ENCODE measurements at regions not wholly inside any gene's neighbourhood (a gene's known extent, or its start where the extent isn't known, plus 50 kb on each side); places are given as distances from the start of the nearest gene placed in this dataset.

DNA sequence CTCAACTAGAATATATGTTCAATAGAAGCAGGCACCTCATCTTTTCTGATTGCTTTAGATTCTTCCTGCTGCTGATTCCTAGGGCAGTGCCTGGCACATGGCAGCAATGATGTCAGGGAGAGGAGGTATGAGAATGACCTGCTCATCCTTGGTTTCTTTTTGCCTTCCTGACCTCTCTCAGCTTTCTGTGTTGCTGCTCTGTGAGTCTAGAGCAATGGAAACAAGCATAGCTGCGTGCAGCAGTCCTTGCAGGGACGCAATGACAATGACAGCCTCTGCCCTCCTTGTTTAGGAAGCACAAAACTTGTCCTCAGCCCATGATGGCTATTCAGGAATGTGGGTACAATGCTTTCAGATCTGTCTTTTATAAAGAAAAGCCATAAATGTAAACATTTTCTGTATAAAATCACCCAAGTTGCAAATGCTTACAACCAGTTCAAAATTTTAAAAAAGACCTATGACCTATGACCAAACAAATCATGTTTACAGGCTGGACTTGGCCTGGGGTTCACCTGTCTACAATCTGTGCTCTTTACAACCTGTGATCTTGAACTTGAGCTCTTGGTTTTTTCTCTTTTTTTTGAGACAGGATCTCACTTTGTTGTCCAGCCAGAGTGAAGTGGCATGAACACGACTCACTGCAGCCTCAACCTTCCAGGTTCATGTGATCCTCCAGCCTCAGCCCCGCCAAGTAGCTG, 549.4 kb upstream of the ATP2B1 start:
- Histone ChIP-seq H3K27me3 (ENCODE audit: insufficient read depth, low read length) (no peaks in the 10 kb centered on the region), H3K36me3 (ENCODE audit: insufficient read depth, low read length) (no peaks in the 10 kb centered on the region), H2AFZ (ENCODE audit: low read depth, low read length) (no peak overlapping the region), H3K4me1 (ENCODE audit: insufficient read depth, low read length) (no peaks in the 10 kb centered on the region), H3K4me3 (ENCODE audit: low read length) (no peak overlapping the region), H3K9me3 (ENCODE audit: low read length) (no peaks in the 10 kb centered on the region)

DNA sequence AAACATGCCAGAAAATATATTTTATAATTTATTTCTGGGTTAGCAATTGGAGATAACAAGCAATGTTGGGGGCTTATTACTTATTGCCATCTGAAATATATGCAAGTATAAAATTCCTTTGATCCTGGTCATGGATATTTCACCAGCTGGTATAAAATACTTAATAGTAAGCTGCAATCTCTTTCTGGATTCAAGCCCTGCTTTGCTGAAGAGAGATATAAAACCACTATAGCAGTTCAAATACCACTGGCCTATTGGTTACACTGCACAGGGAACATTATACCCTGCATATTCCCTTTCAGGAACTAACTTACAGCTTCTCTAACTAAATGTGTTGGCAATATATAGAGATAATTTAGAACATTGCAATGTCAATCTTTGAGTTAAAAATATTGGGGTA, 546.2 kb upstream of the ATP2B1 start:
- Histone ChIP-seq H3K9me3 (ENCODE audit: low read length) (no peaks in the 10 kb centered on the region), H2AFZ (ENCODE audit: low read depth, low read length) (no peak overlapping the region), H3K27me3 (ENCODE audit: insufficient read depth, low read length) (no peaks in the 10 kb centered on the region), H3K4me3 (ENCODE audit: low read length) (no peak overlapping the region), H3K4me1 (ENCODE audit: insufficient read depth, low read length) (no peaks in the 10 kb centered on the region), H3K36me3 (ENCODE audit: insufficient read depth, low read length) (no peaks in the 10 kb centered on the region)

DNA sequence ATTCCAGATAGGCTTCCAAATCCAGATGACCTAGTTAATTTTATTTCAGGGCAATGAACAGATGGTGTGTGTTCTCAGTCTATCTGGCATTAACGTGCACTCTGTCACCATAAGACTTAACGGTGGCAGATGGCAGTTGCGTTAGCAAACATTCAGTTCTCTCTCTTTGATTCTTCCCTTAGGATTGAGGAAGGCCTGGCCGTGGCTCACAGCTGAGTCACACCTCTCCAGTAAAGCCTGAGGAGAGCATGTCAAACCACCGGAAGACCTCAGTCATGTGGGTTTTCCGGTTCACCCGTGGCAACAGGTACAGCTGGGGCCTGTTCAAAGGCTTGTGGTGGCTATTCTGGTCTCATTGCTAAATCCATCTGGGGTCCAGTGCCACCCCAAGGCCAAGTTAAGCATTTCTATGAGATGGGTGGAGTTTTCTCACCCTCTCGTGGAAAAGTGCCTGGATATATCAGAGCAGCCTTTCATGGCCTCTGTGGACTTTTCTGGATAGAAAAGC, 545.1 kb upstream of the ATP2B1 start:
- Histone ChIP-seq H3K4me1 (ENCODE audit: insufficient read depth, low read length) (no peaks in the 10 kb centered on the region), H3K27me3 (ENCODE audit: insufficient read depth, low read length) (no peaks in the 10 kb centered on the region), H3K36me3 (ENCODE audit: insufficient read depth, low read length) (no peaks in the 10 kb centered on the region), H2AFZ (ENCODE audit: low read depth, low read length) (no peak overlapping the region), H3K4me3 (ENCODE audit: low read length) (no peak overlapping the region), H3K9me3 (ENCODE audit: low read length) (no peaks in the 10 kb centered on the region)

DNA sequence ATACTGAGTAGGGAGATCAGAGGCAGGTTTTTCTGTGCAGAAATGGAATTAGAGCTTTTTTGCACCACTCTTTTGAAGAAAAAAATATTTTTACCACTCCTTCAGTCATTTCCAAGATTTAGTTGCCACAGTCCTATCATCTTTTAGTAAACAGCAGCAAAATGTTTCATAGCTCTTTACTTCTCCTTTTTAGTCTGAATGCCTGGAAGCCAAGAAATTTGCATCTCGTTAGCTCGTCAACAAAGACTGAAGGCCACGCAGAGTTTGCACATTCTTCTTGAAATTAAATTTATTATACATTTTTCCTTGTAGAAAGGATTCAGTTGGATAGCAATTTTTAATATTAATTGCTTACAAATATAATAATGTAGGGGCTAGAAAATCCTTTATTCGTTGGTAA, 544.5 kb upstream of the ATP2B1 start:
- no peaks in the 10 kb centered on the region for H3K9me3 ChIP-seq (ENCODE audit: low read length)
- no peaks in the 10 kb centered on the region for H3K36me3 ChIP-seq (ENCODE audit: insufficient read depth, low read length)
- H2AFZ ChIP-seq (ENCODE audit: low read depth, low read length): no peak overlapping the region
- H3K4me3 ChIP-seq (ENCODE audit: low read length): no peak overlapping the region
- no peaks in the 10 kb centered on the region for H3K27me3 ChIP-seq (ENCODE audit: insufficient read depth, low read length)
- no peaks in the 10 kb centered on the region for H3K4me1 ChIP-seq (ENCODE audit: insufficient read depth, low read length)

DNA sequence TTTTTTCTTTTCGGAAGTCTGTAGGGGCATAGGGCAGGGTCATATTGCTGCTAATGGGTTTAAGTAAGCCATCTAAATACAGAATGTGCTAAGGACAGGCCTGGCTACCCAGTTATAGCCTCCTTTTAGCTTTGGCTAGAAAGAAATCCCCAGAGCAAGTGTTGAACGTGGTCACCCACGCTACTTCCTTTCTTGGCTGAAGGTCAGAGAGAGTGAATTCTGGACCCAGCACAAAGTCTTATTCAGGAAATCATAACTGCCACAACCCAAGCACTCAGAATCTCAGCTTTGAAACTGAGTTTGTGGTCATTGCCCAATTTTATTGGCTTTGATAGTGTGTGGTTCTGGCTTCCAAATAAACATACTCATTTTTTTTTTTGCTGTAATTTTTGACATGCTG, 542.1 kb upstream of the ATP2B1 start:
- Histone ChIP-seq H3K9me3 (ENCODE audit: low read length) (no peaks in the 10 kb centered on the region), H3K4me3 (ENCODE audit: low read length) (no peak overlapping the region), H3K4me1 (ENCODE audit: insufficient read depth, low read length) (no peaks in the 10 kb centered on the region), H2AFZ (ENCODE audit: low read depth, low read length) (no peak overlapping the region), H3K36me3 (ENCODE audit: insufficient read depth, low read length) (no peaks in the 10 kb centered on the region), H3K27me3 (ENCODE audit: insufficient read depth, low read length) (no peaks in the 10 kb centered on the region)

DNA sequence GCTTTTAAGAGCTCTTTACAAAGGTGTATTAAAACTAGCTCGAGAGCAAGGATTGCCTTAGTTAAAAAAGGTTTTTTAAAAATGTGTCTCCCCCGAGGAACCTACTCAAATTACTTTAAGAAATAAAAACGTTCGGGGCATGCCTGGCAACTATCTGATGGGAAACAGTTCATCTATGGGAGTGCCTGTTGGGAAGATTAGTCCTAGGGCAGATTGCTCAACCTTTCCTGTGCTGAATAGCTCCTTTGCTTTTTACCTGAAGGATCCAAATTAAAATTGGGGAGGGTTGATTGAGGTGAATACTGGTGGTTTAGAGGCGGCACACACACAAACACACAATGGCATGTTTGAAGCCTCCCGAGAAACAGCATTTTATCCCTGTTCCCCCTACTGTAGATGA, 541.4 kb upstream of the ATP2B1 start:
- no peaks in the 10 kb centered on the region for H3K27me3 ChIP-seq (ENCODE audit: insufficient read depth, low read length)
- H3K36me3 ChIP-seq (ENCODE audit: insufficient read depth, low read length): no peaks in the 10 kb centered on the region
- no peaks in the 10 kb centered on the region for H3K4me1 ChIP-seq (ENCODE audit: insufficient read depth, low read length)
- H2AFZ ChIP-seq (ENCODE audit: low read depth, low read length): no peak overlapping the region
- H3K9me3 ChIP-seq (ENCODE audit: low read length): no peaks in the 10 kb centered on the region
- no peak overlapping the region for H3K4me3 ChIP-seq (ENCODE audit: low read length)

DNA sequence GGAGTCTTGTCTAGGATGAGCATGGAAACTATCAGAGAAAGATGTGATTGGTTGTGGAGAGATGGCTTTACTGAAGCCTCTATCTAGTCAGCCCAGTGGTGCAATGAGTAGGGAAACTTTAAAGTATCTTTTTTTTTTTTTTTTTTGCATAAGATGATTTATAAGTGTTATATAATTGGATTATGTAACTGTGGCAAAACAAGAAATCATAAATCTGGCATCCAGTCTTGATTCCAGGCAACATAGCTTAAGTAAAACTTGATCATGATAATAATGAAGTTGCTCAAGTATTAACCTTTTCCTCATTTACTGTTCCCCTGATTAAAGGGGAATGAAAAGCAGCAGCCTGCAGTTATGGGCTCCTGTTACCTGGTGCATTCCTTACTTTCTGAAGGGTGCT, 538.0 kb upstream of the ATP2B1 start:
- Histone ChIP-seq H2AFZ (ENCODE audit: low read depth, low read length) (no peak overlapping the region), H3K36me3 (ENCODE audit: insufficient read depth, low read length) (no peaks in the 10 kb centered on the region), H3K9me3 (ENCODE audit: low read length) (no peaks in the 10 kb centered on the region), H3K27me3 (ENCODE audit: insufficient read depth, low read length) (no peaks in the 10 kb centered on the region), H3K4me3 (ENCODE audit: low read length) (no peak overlapping the region), H3K4me1 (ENCODE audit: insufficient read depth, low read length) (no peaks in the 10 kb centered on the region)

DNA sequence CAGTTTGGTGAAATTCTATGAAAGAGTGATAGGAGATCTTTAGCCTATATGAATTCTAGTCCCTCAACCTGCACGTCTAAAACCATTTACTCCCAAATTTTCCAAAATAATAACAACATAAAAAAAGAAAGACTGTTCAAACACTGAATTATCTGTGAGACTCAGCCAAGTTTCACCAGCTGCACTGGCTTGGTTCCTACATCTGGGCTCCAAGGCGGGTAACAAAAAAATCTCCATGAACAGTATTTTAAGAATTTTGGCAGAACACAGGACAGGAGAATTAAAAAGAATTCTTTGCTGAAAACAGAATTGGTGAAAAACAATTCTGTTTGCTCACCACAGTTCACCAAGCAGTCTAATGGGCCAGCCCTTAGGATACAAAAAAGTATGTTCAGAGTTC, 536.8 kb upstream of the ATP2B1 start:
- H3K4me1 ChIP-seq (ENCODE audit: insufficient read depth, low read length): no peaks in the 10 kb centered on the region
- no peaks in the 10 kb centered on the region for H3K27me3 ChIP-seq (ENCODE audit: insufficient read depth, low read length)
- no peak overlapping the region for H3K4me3 ChIP-seq (ENCODE audit: low read length)
- no peaks in the 10 kb centered on the region for H3K9me3 ChIP-seq (ENCODE audit: low read length)
- no peak overlapping the region for H2AFZ ChIP-seq (ENCODE audit: low read depth, low read length)
- H3K36me3 ChIP-seq (ENCODE audit: insufficient read depth, low read length): no peaks in the 10 kb centered on the region

DNA sequence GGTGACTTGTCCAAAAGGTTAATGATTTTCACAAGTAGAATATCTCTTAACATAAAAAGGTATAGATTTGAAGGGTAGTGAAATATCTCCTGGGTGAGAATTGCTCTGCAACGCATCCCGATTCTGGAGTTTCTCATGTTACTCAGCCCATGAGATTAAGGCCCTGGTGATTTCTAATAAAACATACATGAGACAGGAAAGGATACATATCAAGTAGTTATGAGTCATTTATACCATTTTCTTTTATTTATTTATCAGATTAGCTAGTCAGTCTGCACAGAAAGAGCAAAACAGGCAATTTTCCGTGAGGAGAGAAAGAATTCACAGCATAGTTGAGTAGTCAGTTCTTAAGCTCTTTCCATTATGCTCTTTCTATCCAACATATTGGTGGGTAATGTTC, 535.6 kb upstream of the ATP2B1 start:
- H3K4me3 ChIP-seq (ENCODE audit: low read length): no peak overlapping the region
- H3K4me1 ChIP-seq (ENCODE audit: insufficient read depth, low read length): no peaks in the 10 kb centered on the region
- H3K27me3 ChIP-seq (ENCODE audit: insufficient read depth, low read length): no peaks in the 10 kb centered on the region
- H3K9me3 ChIP-seq (ENCODE audit: low read length): no peaks in the 10 kb centered on the region
- H2AFZ ChIP-seq (ENCODE audit: low read depth, low read length): no peak overlapping the region
- no peaks in the 10 kb centered on the region for H3K36me3 ChIP-seq (ENCODE audit: insufficient read depth, low read length)

DNA sequence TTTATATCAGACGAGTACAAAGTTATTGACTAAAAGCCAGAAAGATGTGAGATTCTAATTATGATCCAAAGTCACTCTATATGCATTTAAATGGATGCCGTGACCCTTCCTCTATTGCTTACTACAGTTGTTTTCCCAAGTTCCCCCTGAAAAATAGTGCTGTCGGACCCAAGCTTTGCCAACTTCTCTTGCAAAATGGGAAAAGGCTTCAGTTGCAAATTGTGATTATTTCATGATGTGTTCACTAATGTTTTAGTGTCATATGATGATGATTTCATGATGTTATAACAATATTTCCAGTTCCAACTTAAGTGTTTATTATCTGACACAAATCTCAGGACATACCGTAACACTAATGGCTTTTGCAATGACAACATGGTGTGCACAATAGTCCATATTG, 534.6 kb upstream of the ATP2B1 start:
- no peak overlapping the region for H3K4me3 ChIP-seq (ENCODE audit: low read length)
- no peaks in the 10 kb centered on the region for H3K36me3 ChIP-seq (ENCODE audit: insufficient read depth, low read length)
- no peaks in the 10 kb centered on the region for H3K4me1 ChIP-seq (ENCODE audit: insufficient read depth, low read length)
- no peaks in the 10 kb centered on the region for H3K9me3 ChIP-seq (ENCODE audit: low read length)
- H3K27me3 ChIP-seq (ENCODE audit: insufficient read depth, low read length): no peaks in the 10 kb centered on the region
- H2AFZ ChIP-seq (ENCODE audit: low read depth, low read length): no peak overlapping the region

DNA sequence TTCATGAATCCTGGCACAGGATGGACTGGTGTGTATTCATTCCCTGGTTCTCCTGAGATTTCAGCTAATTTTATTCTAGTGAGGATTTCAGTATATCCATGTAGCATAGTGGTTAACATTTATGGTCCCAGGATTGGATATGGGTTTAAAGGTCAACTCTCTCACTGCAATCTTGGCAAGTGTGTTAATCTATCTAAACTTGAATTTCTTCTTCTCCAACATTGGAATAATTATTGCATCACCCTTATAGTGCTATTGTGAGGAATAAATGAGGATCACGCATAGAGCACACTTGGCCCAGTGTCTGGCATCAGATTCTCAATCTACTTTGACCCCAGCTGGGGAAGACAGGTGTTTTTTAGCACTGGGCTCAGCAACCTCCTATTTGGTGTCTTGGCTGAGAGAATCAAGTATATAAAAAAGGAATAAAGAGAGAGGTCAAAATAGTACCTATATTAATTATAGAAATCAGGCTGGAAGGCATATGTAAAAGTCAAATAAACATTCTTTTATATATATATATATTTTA, 531.2 kb upstream of the ATP2B1 start:
- Histone ChIP-seq H3K27me3 (ENCODE audit: insufficient read depth, low read length) (no peaks in the 10 kb centered on the region), H3K36me3 (ENCODE audit: insufficient read depth, low read length) (no peaks in the 10 kb centered on the region), H2AFZ (ENCODE audit: low read depth, low read length) (no peak overlapping the region), H3K9me3 (ENCODE audit: low read length) (no peaks in the 10 kb centered on the region), H3K4me1 (ENCODE audit: insufficient read depth, low read length) (no peaks in the 10 kb centered on the region), H3K4me3 (ENCODE audit: low read length) (no peak overlapping the region)

DNA sequence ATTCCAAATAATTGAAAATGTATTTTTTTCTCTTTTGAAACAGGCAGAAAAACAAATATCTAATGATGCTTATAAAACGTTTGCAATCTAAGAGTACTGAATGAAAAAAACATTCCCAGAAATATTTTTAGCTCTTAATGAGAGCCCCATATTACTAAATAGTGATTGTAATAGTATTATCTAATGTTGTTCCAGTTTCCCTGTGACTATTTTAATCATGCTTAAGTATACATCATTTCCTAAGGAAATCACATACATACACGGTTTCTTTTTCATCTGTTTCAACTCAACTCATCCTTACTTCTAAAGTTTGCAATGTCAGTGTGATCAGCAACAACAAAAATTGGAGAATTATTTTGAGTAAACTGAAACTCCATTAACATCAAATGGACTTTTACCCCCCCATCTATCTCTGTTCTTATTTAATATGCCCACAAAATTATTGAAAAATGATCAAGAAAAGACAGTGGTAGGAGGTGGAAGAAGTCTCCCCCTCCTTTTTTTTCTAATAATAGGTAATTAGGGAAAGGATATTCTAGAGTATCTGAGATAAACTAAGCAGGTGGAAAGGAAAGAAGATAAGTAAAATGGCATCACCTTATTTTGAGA, 530.1 kb upstream of the ATP2B1 start:
- H3K4me3 ChIP-seq (ENCODE audit: low read length): no peak overlapping the region
- H3K27me3 ChIP-seq (ENCODE audit: insufficient read depth, low read length): no peaks in the 10 kb centered on the region
- no peaks in the 10 kb centered on the region for H3K36me3 ChIP-seq (ENCODE audit: insufficient read depth, low read length)
- H3K4me1 ChIP-seq (ENCODE audit: insufficient read depth, low read length): no peaks in the 10 kb centered on the region
- H2AFZ ChIP-seq (ENCODE audit: low read depth, low read length): no peak overlapping the region
- H3K9me3 ChIP-seq (ENCODE audit: low read length): no peaks in the 10 kb centered on the region

DNA sequence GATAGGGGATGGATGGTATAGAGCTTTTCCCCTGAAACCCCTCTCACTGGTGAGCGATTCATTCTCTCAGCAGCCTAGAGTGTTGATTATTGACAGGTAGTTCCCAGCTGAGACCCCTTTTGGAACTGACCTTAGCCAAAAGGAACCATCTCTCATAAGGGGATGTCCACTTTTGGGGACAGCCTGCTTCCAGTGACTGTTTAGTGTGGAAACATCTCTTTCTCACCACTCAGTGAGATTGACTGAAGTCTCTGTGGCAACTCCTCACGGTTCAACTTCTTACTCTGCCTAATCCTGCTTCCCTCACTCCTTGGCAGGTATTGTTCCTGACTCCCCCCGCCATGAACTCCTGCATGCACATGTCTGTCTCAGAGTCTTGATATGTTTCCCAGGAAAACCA, 529.2 kb upstream of the ATP2B1 start:
- Histone ChIP-seq H3K4me1 (ENCODE audit: insufficient read depth, low read length) (no peaks in the 10 kb centered on the region), H2AFZ (ENCODE audit: low read depth, low read length) (no peak overlapping the region), H3K27me3 (ENCODE audit: insufficient read depth, low read length) (no peaks in the 10 kb centered on the region), H3K36me3 (ENCODE audit: insufficient read depth, low read length) (no peaks in the 10 kb centered on the region), H3K9me3 (ENCODE audit: low read length) (no peaks in the 10 kb centered on the region), H3K4me3 (ENCODE audit: low read length) (no peak overlapping the region)

Data from neuron (in vitro differentiated cells).